A673 (cell line): ENCODE measurements at regions not wholly inside any gene's neighbourhood (a gene's known extent, or its start where the extent isn't known, plus 50 kb on each side); places are given as distances from the start of the nearest gene placed in this dataset.

Source experiments
- BruUV-seq: library from RNA; stranded (reverse); fragments of 400-500 nt; replicated peaks from 2 replicates; lab custom pipeline; 2021; lab: Mats Ljungman, UMichigan
- CTCF ChIA-PET: fragments of 300-600 bp; sonication (Branson Sonifier 250); formaldehyde crosslinking; loops from one replicate; lab custom pipeline; 2022; ENCODE audit warnings: antibody characterized with exemption; lab: Charles Lee
- POLR2A ChIA-PET: fragments of 300-600 bp; sonication (Branson Sonifier 250); formaldehyde crosslinking; loops from one replicate; lab custom pipeline; 2022; ENCODE audit warnings: antibody characterized with exemption; ENCODE audit not compliant: low non-redundant PET; lab: Charles Lee
- DNase-seq: peaks from one replicate; pipeline ENCODE4 v3.0.0-alpha.2; 2015; ENCODE audit warnings: low spot score
- H3K27ac ChIP-seq: fragments of 200-600 bp; sonication (generic); 2 replicates; pipeline ENCODE4 v1.5.1; 2016; ENCODE audit warnings: mixed run types, low read depth, mild to moderate bottlenecking, mixed read lengths, antibody characterized with exemption, low read length; ENCODE audit not compliant: poor library complexity, severe bottlenecking
- H3K27me3 ChIP-seq: fragments of 200-600 bp; sonication (generic); replicated peaks from 2 replicates; pipeline ENCODE4 v1.6.1; 2017; ENCODE audit warnings: mixed run types, low read depth, mild to moderate bottlenecking, mixed read lengths, antibody characterized with exemption, low read length; ENCODE audit not compliant: insufficient read depth, poor library complexity
- H3K36me3 ChIP-seq: fragments of 200-600 bp; sonication (generic); 2 replicates; pipeline ENCODE4 v1.6.1; 2016; ENCODE audit warnings: mixed run types, mild to moderate bottlenecking, mixed read lengths, antibody characterized with exemption, low read length; ENCODE audit not compliant: insufficient read depth, poor library complexity, severe bottlenecking
- H3K4me1 ChIP-seq: fragments of 200-600 bp; sonication (generic); 2 replicates; pipeline ENCODE4 v1.6.1; 2017; ENCODE audit warnings: mixed run types, mild to moderate bottlenecking, mixed read lengths, antibody characterized with exemption, low read length; ENCODE audit not compliant: insufficient read depth, poor library complexity, severe bottlenecking
- H3K4me3 ChIP-seq: fragments of 200-600 bp; sonication (generic); 2 replicates; pipeline ENCODE4 v1.5.1; 2016; ENCODE audit warnings: low read depth, mixed run types, mild to moderate bottlenecking, mixed read lengths, low read length; ENCODE audit not compliant: poor library complexity, severe bottlenecking
- H3K9me3 ChIP-seq: fragments of 200-600 bp; sonication (generic); 2 replicates; pipeline ENCODE4 v1.6.1; 2016; ENCODE audit warnings: mixed run types, low read depth, mild to moderate bottlenecking, mixed read lengths, antibody characterized with exemption, low read length; ENCODE audit not compliant: poor library complexity, severe bottlenecking
- EZH2 ChIP-seq: fragments of 200-600 bp; sonication (generic); IDR thresholded peaks from 2 replicates; pipeline ENCODE4 v1.6.1; 2017; ENCODE audit warnings: borderline replicate concordance, low read depth, mild to moderate bottlenecking, mixed read lengths, antibody characterized with exemption, low read length; ENCODE audit not compliant: poor library complexity, severe bottlenecking
- intact Hi-C: fragments of 100-400 bp; cut with micrococcal nuclease; formaldehyde crosslinking; loops from one replicate; pipeline ENCODE4 v1.10.0; 2022; ENCODE audit not compliant: unreplicated experiment
- TF ChIP-seq, protein P1 (sequence below): fragments of 300-800, 200-600 bp; sonication (generic); conservative IDR thresholded peaks from 2 replicates; pipeline ENCODE4 v1.5.1; 2017; ENCODE audit warnings: low read depth, mild to moderate bottlenecking, antibody characterized with exemption, low read length, moderate library complexity, mixed read lengths

- intact Hi-C loops = loop anchor here (5.0 kb wide), 1 partner anchor 677 kb away; no protein-coding TSS in a partner anchor
- Histone ChIP-seq H3K4me3 (no peak overlapping the region), H3K27me3 (peaks cover 24% of the 10 kb centered on the region), H3K4me1 (no peaks in the 10 kb centered on the region), H3K36me3 (no peaks in the 10 kb centered on the region), H3K27ac (no peak overlapping the region), H3K9me3 (no peaks in the 10 kb centered on the region)
- BruUV-seq = no TSS peak
- no peak for DNase-seq
- POLR2A ChIA-PET = no interaction called here
- TF ChIP-seq, protein P1, sequence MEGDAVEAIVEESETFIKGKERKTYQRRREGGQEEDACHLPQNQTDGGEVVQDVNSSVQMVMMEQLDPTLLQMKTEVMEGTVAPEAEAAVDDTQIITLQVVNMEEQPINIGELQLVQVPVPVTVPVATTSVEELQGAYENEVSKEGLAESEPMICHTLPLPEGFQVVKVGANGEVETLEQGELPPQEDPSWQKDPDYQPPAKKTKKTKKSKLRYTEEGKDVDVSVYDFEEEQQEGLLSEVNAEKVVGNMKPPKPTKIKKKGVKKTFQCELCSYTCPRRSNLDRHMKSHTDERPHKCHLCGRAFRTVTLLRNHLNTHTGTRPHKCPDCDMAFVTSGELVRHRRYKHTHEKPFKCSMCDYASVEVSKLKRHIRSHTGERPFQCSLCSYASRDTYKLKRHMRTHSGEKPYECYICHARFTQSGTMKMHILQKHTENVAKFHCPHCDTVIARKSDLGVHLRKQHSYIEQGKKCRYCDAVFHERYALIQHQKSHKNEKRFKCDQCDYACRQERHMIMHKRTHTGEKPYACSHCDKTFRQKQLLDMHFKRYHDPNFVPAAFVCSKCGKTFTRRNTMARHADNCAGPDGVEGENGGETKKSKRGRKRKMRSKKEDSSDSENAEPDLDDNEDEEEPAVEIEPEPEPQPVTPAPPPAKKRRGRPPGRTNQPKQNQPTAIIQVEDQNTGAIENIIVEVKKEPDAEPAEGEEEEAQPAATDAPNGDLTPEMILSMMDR = no peak
- no peak for TF ChIP-seq EZH2
- CTCF ChIA-PET = no interaction called here
Measured at GRCh38 chr11:128155590-128155989, 431.8 kb downstream of the ETS1 start.

DNA sequence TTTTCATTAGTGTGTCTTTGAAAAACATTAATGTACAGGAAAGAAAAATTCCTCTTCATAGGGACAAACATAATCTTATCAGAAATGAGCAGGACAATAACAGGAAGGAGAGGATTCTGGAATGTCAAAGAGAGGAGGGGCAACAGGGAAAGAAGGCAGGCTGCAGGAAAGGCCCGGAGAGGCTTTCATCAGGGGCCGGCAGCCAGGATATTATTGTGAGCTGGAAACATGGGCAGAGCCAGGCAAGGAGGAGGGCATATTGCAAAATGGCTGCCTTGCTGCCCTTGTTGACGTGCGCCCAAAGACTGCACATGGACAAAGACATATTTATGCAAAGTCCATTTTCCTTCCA, 433.7 kb downstream of the ETS1 start:
- ChIA-PET CTCF (no interaction called here), POLR2A (no interaction called here)
- H3K9me3 ChIP-seq = no peaks in the 10 kb centered on the region
- no TSS peak for BruUV-seq
- no peak overlapping the region for H3K4me3 ChIP-seq
- H3K36me3 ChIP-seq = no peaks in the 10 kb centered on the region
- intact Hi-C loops = no loop called here
- peaks cover 31% of the 10 kb centered on the region for H3K27me3 ChIP-seq
- no peak overlapping the region for H3K27ac ChIP-seq
- H3K4me1 ChIP-seq = no peaks in the 10 kb centered on the region
- DNase-seq = no peak
- TF ChIP-seq, protein P1 = no peak
- TF ChIP-seq EZH2 = no peak

GRCh38 chr11:128152796-128153696, 434.3 kb downstream of the ETS1 start:
- intact Hi-C loops = no loop called here
- BruUV-seq = no TSS peak

More at GRCh38 chr11:128152796-128153696, 434.3 kb downstream of the ETS1 start:
- no peaks in the 10 kb centered on the region for H3K9me3 ChIP-seq
- no peak overlapping the region for H3K4me3 ChIP-seq
- CTCF ChIA-PET = no interaction called here
- H3K27ac ChIP-seq = no peak overlapping the region
- TF ChIP-seq EZH2 = no peak
- TF ChIP-seq, protein P1 = no peak
- H3K27me3 ChIP-seq = peaks cover 31% of the 10 kb centered on the region
- no peaks in the 10 kb centered on the region for H3K4me1 ChIP-seq
- no peaks in the 10 kb centered on the region for H3K36me3 ChIP-seq
- no peak for DNase-seq
- POLR2A ChIA-PET = no interaction called here
